Muscle of leg (tissue), 3 donors: ENCODE measurements at regions not wholly inside any gene's neighbourhood (a gene's known extent, or its start where the extent isn't known, plus 50 kb on each side); places are given as distances from the start of the nearest gene placed in this dataset.
A peak's percentile ranks its signal among the peaks of the same experiment; 100 is the strongest.

Experiments used
- DNase-seq: peaks from one replicate; pipeline ENCODE4 v3.0.0; 2013
- H3K27ac ChIP-seq: one replicate; pipeline ENCODE4 v1.5.1; 2013; ENCODE audit warnings: mild to moderate bottlenecking, low read length, control low read depth
- H3K27me3 ChIP-seq: one replicate; pipeline ENCODE4 v1.6.1; 2013; ENCODE audit warnings: low read length; ENCODE audit not compliant: control insufficient read depth, insufficient read depth
- H3K36me3 ChIP-seq: one replicate; pipeline ENCODE4 v1.6.1; 2013; ENCODE audit warnings: low read length; ENCODE audit not compliant: control insufficient read depth, insufficient read depth
- H3K4me1 ChIP-seq: one replicate; pipeline ENCODE4 v1.6.1; 2013; ENCODE audit warnings: low read length; ENCODE audit not compliant: control insufficient read depth, insufficient read depth
- H3K4me3 ChIP-seq: one replicate; pipeline ENCODE4 v1.5.1; 2013; ENCODE audit warnings: low read length, control low read depth
- H3K9me3 ChIP-seq: replicated peaks from 2 replicates; pipeline ENCODE4 v1.6.1; 2013; ENCODE audit warnings: low read depth, low read length; ENCODE audit not compliant: control insufficient read depth
- WGBS: methylation state at CpG from one replicate; pipeline ENCODE4 v1.1.5; 2013; ENCODE audit warnings: missing lambda C conversion rate; ENCODE audit not compliant: insufficient coverage; 5-methylcytosine and 5-hydroxymethylcytosine counted together

DNA sequence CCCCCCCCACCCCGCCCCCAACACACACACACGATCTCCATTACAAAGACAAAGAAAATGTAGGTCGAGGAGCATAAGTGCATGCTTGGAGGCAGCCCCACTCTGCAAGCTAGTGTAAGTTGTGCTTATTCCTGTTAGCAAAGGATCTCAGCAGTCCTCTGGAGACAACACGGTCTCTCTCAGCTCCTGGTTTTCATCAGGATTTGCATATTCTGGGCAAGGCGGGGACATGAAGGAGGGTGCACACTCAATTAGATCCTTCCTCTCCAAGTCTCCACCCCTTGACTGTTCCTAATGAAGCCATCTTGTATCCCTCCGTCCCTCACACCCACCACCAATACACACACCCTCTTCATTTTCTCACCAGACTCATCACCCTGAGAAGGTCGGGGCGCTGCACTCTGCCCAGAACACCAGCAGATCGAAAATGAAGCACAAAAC, 63.8 kb downstream of the MRPL46 start:
- WGBS = 61% methylated on average over 5 of the region's 9 CpGs
- Histone ChIP-seq H3K27ac (no peak overlapping the region), H3K27me3 (no peaks in the 10 kb centered on the region), H3K4me3 (no peak overlapping the region), H3K4me1 (peaks cover 24% of the 10 kb centered on the region), H3K36me3 (no peaks in the 10 kb centered on the region), H3K9me3 (no peaks in the 10 kb centered on the region)
- DNase-seq = no peak

DNA sequence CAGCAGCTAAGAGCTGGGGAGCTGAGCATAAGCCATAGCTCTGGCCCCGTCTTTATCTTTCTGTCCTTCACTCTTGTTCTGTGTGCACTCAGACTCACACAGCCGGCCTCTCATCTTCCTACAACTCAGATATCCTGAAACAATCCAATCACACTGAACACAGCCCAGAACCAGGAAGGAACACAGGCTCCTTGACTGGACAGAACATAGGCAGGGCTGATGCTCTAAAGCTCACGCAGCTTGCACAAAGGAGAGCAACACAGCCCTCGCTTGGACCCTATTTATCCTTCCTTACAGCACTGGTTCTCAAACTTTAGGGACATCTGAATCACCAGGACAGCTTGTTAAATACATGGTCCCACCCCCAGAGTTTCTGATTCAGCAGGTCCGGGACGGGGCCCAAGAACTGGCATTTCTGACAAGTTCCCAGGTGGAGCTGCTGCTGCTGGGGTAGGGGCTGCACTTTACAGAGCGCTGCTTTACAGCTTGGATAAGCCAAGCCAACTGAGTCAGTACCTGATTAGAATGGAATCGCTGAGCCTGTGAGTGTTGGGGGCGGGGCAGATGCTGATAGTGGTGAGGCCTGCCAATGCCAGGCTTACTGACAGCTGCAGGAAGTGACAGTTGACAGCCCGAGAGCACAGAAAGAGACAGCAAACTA, 65.1 kb downstream of the MRPL46 start:
- DNase-seq = peak; percentile 43
- 39% methylated on average over 8 of the region's 10 CpGs for WGBS
- Histone ChIP-seq H3K9me3 (no peaks in the 10 kb centered on the region), H3K4me1 (peaks cover 24% of the 10 kb centered on the region), H3K36me3 (no peaks in the 10 kb centered on the region), H3K27me3 (no peaks in the 10 kb centered on the region), H3K4me3 (no peak overlapping the region), H3K27ac (peak overlapping the region; percentile 69)

DNA sequence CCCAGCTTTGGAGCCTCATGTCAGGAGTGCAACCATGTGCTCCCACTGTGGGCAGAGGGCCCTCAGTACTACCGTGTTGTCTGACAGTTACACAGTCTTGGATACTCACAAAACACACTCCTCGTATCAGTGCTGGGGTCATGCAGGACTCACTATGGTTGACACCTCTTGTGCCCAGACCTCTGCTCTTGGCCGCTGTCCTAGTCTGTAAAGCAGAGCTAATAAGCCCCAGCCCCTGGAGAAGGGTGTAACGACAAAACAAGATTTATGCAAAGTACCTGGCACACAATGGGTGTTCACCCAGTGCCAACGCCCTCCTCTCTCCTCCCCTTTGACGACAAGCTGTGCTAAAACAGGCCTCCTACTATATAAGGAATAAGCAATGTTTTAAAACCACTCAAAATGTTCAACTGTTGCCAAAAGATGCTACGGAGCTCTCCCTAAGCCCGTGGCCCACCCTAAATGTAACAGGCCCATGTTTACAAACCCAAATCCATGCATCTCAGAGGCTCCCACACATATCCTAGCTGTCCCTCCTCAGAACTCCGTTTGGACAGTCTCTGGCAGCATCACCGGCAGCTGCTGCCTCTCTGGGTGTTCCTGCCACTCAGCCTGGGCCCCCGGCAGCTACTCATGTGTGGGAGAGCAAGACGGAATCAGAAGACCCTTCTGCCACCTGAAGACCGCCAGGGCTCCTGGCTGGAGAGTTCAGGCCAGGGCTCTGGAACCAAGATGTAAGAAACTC, 65.8 kb downstream of the MRPL46 start:
- no peaks in the 10 kb centered on the region for H3K27me3 ChIP-seq
- no peak overlapping the region for H3K4me3 ChIP-seq
- DNase-seq = peak; percentile 26
- 38% methylated on average over 6 of the region's 13 CpGs for WGBS
- H3K27ac ChIP-seq = peak overlapping the region; percentile 69
- H3K4me1 ChIP-seq = peaks cover 24% of the 10 kb centered on the region
- H3K9me3 ChIP-seq = no peaks in the 10 kb centered on the region
- no peaks in the 10 kb centered on the region for H3K36me3 ChIP-seq

DNA sequence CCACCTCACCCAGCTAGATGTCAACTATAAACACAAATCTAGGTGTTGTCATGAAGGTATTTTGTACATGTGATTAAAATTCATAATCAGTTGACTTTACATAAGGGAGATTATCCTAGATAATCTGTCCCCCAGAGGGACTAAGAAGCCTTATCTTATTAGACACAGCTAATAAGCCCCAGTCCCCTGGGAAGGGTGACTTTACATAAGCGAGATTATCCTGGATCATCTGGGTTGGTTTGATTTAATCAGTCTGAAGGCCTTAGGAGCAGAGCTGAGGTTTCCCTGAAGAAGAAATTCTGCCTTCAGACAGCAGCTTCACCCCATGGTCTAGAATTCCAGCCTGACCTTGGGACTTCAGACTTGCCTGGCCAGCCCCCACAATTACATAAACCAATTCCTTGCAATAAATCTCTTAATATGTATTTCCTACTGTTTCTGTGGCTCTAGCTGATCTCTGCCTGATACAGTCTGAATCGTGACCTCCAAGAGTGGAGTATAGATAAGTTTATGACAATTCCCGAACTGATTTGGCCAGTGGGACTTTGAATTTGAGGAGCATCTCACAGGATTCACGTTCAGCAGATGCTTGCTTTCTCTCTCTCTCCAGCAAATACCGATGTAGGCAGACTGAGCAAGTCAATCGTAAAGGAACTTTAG, 66.5 kb downstream of the MRPL46 start:
- 49% methylated on average over 3 of the region's 6 CpGs for WGBS
- Histone ChIP-seq H3K27me3 (no peaks in the 10 kb centered on the region), H3K36me3 (no peaks in the 10 kb centered on the region), H3K4me3 (no peak overlapping the region), H3K27ac (no peak overlapping the region), H3K4me1 (peaks cover 24% of the 10 kb centered on the region), H3K9me3 (no peaks in the 10 kb centered on the region)
- DNase-seq = no peak

DNA sequence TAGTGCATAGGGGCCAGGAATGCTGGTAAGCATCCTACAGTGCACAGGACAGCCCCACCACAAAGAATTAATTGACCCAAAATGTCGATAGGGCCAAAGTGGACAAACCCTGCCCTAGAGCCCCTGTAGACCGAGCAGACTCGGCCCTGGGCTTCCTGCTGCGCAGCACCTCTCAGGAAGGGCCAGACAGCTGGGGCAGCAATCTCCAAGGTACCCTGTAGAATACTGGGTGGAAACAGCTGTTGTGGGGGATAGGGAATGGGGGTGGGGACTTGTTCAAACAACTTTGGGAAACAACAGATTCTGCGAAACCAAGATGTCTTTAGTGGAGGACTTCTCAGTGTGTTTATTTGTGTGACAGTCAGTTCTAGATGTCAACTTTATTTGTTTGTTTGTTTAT, 67.1 kb downstream of the MRPL46 start:
- peaks cover 24% of the 10 kb centered on the region for H3K4me1 ChIP-seq
- no peak for DNase-seq
- no peak overlapping the region for H3K27ac ChIP-seq
- no peaks in the 10 kb centered on the region for H3K9me3 ChIP-seq
- no peaks in the 10 kb centered on the region for H3K27me3 ChIP-seq
- 33% methylated on average over 3 of the region's 5 CpGs for WGBS
- H3K4me3 ChIP-seq = no peak overlapping the region
- no peaks in the 10 kb centered on the region for H3K36me3 ChIP-seq

DNA sequence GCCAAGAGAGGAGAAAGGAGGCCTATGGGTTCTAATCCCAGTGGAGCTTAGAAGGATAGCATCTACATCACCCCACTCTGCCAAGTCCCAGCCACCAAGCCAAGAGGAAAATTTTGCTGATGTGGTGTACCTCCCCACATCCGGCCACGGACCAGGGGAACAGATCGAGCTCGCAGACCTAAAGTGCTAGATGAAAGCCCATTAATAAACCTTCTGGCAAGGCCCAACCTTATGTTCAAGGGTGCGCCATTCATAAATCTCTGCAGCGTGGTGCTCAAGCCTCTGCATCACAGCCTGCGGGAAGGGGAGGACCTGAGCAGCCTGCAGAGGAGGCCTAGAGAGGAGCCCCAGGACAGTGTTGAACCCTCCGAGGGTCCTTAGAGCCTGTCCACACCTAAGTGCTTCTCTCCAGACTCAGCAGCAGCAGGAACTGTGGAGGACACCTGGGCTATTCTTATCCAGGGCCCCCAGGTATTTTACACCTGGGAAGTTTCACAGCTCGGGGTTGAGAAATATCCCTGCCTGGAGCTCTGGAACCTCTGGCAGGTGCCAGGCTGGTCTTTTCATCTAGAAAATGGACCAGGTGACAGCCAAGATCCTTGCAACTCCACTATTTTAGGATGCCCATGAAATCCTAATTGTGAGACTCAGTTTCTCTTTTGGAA, 68.0 kb downstream of the MRPL46 start:
- no peaks in the 10 kb centered on the region for H3K27me3 ChIP-seq
- no peak for DNase-seq
- H3K4me1 ChIP-seq = peaks cover 24% of the 10 kb centered on the region
- 85% methylated on average over 7 of the region's 9 CpGs for WGBS
- no peak overlapping the region for H3K4me3 ChIP-seq
- H3K27ac ChIP-seq = no peak overlapping the region
- H3K36me3 ChIP-seq = no peaks in the 10 kb centered on the region
- no peaks in the 10 kb centered on the region for H3K9me3 ChIP-seq

DNA sequence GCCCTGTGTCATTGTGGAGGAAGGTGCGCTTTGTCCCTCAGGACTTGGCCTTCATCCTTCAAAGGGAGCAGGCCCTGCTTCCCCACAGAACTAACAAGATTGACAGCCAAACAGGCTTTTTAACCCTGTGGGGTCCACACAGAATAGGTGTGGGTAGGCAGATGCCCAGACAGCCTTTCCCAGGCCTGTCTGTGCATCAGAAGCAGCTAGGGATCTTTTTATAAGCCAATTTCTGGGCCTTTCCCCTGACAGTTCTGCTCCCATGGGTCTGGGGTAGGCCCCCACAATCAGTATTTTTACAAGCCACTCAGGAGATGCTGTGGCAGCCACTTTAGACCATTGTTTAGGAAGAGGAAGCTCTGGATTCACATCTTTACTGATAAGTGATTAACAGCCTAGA, 69.2 kb downstream of the MRPL46 start:
- H3K4me1 ChIP-seq = peaks cover 21% of the 10 kb centered on the region
- no peak for DNase-seq
- no peak overlapping the region for H3K27ac ChIP-seq
- no peaks in the 10 kb centered on the region for H3K9me3 ChIP-seq
- no peak overlapping the region for H3K4me3 ChIP-seq
- no peaks in the 10 kb centered on the region for H3K36me3 ChIP-seq
- peaks cover 2% of the 10 kb centered on the region for H3K27me3 ChIP-seq
- no CpG with 5 or more reads among the region's 1 CpG for WGBS

DNA sequence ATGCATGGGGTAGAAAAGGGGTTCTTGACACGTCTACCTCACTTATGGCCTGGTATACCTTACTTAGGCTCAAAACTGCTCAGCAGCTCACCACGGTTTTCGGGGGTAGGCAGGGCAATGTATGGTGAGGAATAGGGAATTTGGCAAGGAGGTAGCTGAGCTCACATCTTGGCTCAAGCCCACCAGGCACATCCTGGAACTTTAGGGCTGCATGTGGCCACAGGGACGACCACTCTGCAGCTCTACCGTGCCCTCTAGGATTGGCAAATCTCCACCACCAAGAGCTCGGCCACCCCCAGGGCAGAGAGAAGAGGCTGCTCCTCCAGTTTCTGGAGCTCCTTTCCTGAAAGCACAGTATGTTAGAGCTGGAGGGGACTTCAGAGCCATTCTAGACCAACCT, 69.7 kb downstream of the MRPL46 start:
- Histone ChIP-seq H3K9me3 (no peaks in the 10 kb centered on the region), H3K36me3 (no peaks in the 10 kb centered on the region), H3K4me3 (no peak overlapping the region), H3K4me1 (peaks cover 19% of the 10 kb centered on the region), H3K27ac (no peak overlapping the region), H3K27me3 (peaks cover 2% of the 10 kb centered on the region)
- 70% methylated on average over 2 of the region's 6 CpGs for WGBS
- no peak for DNase-seq

DNA sequence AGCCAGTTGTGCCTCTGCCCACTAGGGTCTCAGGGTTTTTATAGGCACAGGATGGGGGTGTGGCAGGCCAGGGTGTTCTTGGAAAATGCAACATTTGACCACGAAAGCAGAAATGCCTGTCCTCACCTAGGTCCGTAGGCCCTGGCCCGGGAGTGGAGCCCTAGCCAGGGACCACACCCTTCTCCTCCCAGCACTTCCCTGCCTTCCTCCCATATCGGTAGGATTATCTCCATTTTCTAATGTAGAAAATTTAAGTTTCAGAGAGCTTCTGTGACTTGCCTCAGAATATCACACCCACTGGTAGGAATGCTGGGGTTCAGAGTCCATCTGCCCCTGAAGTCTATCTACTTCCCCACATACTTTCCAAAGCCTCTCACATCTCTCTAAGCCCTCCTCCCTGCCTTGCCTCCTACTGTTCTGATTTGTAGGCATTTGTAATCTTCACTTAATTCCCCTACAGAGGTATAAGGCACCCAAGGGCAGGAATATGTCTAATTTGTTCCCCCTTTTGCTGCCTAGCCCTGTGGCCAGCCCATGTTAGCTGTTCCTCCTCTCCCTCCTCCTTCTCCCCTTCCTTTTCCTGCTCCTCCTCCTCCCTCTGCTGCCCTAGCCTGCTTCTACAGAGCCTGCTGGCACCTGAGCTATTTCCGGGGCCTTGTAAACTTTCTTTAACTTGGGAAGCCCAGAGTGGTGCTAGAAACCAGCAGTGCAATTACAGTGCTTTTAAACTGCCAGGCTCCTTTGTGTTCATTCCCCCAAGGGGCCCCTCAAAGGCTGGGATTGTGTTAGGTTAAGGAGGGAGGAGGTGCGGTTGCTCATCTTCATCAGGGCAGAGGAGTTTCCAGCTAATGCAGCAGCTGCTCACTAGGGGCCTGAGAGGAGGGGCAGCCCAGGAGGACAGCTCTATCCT, 71.1 kb downstream of the MRPL46 start:
- peaks cover 2% of the 10 kb centered on the region for H3K27me3 ChIP-seq
- no peak overlapping the region for H3K27ac ChIP-seq
- H3K4me1 ChIP-seq = peaks cover 5% of the 10 kb centered on the region
- H3K4me3 ChIP-seq = no peak overlapping the region
- H3K9me3 ChIP-seq = no peaks in the 10 kb centered on the region
- 0% methylated on average over 1 of the region's 6 CpGs for WGBS
- DNase-seq = no peak
- no peaks in the 10 kb centered on the region for H3K36me3 ChIP-seq
